Sigmoid colon (tissue), 4 donors: ENCODE measurements at regions not wholly inside any gene's neighbourhood (a gene's known extent, or its start where the extent isn't known, plus 50 kb on each side); places are given as distances from the start of the nearest gene placed in this dataset.

Experiments used
- CTCF ChIP-seq, 4 experiments: fragments of 450-650 bp in 3 of 4; fragments of 200-600 bp in 1 of 4; IDR thresholded peaks; one replicate each; pipeline ENCODE4 v1.5.1; 2016 to 2019; ENCODE audit warnings: antibody characterized with exemption in 4 of 4, mild to moderate bottlenecking in 3 of 4, moderate library complexity in 2 of 4
- POLR2AphosphoS5 ChIP-seq, 4 donors: sonication (generic); formaldehyde crosslinking; IDR thresholded peaks; one replicate each; pipeline ENCODE4 v1.6.1; 2017; ENCODE audit warnings: antibody characterized with exemption in 4 of 4

GRCh38 chr18:68229351-68229750 is 485.6 kb downstream of the TMX3 start:
- no peak for TF ChIP-seq POLR2AphosphoS5 (IDR thresholded peaks at IDR 0.05)
- TF ChIP-seq CTCF (IDR thresholded peaks at IDR 0.05) = no peak
